C4-2B (cell line): ENCODE measurements at regions not wholly inside any gene's neighbourhood (a gene's known extent, or its start where the extent isn't known, plus 50 kb on each side); places are given as distances from the start of the nearest gene placed in this dataset.

Source experiments
- CTCF ChIP-seq: fragments of 450-650 bp; conservative IDR thresholded peaks from 2 replicates; pipeline ENCODE4 v1.5.1; 2017; ENCODE audit warnings: mild to moderate bottlenecking
- ZFX ChIP-seq: fragments of 450-650 bp; IDR thresholded peaks from 2 replicates; pipeline ENCODE4 v1.6.1; 2017

GRCh38 chr4:81786063-81786763 lies 314.5 kb upstream of the RASGEF1B start:
- TF ChIP-seq CTCF (no peak), ZFX (no peak)
